Esophagus muscularis mucosa (tissue), 4 donors: ENCODE measurements at regions not wholly inside any gene's neighbourhood (a gene's known extent, or its start where the extent isn't known, plus 50 kb on each side); places are given as distances from the start of the nearest gene placed in this dataset.

Source experiments
- DNase-seq: peaks from one replicate; pipeline ENCODE4 v3.0.0-alpha.2; 2017; ENCODE audit errors: extremely low spot score
- H3K27ac ChIP-seq, 4 donors: fragments of 200-600 bp; sonication (generic); replicated peaks in 1 of 4; 1 replicate in 3 of 4; 2 replicates in 1 of 4; pipeline ENCODE4 v1.5.1; 2016 to 2019; ENCODE audit warnings: mild to moderate bottlenecking in 1 of 4
- H3K27me3 ChIP-seq, 4 donors: fragments of 200-600 bp; sonication (generic); one replicate each; pipeline versions ENCODE4 v1.5.1 to v1.6.0; 2016 to 2019
- H3K36me3 ChIP-seq, 4 donors: fragments of 200-600 bp; sonication (generic); one replicate each; pipeline ENCODE4 v1.5.1; 2016 to 2019
- H3K4me1 ChIP-seq, 4 donors: fragments of 200-600 bp; sonication (generic); one replicate each; pipeline ENCODE4 v1.5.1; 2016 to 2019
- H3K4me3 ChIP-seq, 4 donors: fragments of 200-600 bp; sonication (generic); 1 replicate in 2 of 4; 2 replicates in 2 of 4; pipeline ENCODE4 v1.5.1; 2016 to 2019; ENCODE audit warnings: mild to moderate bottlenecking in 4 of 4, moderate library complexity in 1 of 4
- H3K9me3 ChIP-seq, 4 donors: fragments of 200-600 bp; sonication (generic); 1 replicate in 3 of 4; 2 replicates in 1 of 4; pipeline ENCODE4 v1.5.1; 2016 to 2019
- EP300 ChIP-seq: sonication (generic); formaldehyde crosslinking; IDR thresholded peaks from one replicate; pipeline ENCODE4 v1.6.1; 2017; ENCODE audit warnings: antibody characterized with exemption
- POLR2A ChIP-seq: fragments of 450-650 bp; IDR thresholded peaks from one replicate; pipeline ENCODE4 v1.6.1; 2017; ENCODE audit warnings: antibody characterized with exemption, moderate library complexity, mild to moderate bottlenecking, low read depth
- POLR2AphosphoS5 ChIP-seq, 2 donors: sonication (generic); formaldehyde crosslinking; IDR thresholded peaks; one replicate each; pipeline ENCODE4 v1.6.1; 2017; ENCODE audit warnings: antibody characterized with exemption in 2 of 2
- WGBS: methylation state at CpG from one replicate; pipeline ENCODE4 v1.1.5; 2018; 5-methylcytosine and 5-hydroxymethylcytosine counted together
- intact Hi-C: fragments of 100-400 bp; cut with DNase I; formaldehyde crosslinking; loops from one replicate; pipeline ENCODE4 v1.15.1; 2023
- TF ChIP-seq, protein P1 (sequence below), 3 experiments: fragments of 200-600 bp in 2 of 3; fragments of 450-650 bp in 1 of 3; sonication (generic) in 2 of 3; IDR thresholded peaks; one replicate each; pipeline ENCODE4 v1.5.1; 2017 to 2019; ENCODE audit warnings: antibody characterized with exemption in 3 of 3, mild to moderate bottlenecking in 2 of 3, moderate library complexity in 1 of 3

DNA sequence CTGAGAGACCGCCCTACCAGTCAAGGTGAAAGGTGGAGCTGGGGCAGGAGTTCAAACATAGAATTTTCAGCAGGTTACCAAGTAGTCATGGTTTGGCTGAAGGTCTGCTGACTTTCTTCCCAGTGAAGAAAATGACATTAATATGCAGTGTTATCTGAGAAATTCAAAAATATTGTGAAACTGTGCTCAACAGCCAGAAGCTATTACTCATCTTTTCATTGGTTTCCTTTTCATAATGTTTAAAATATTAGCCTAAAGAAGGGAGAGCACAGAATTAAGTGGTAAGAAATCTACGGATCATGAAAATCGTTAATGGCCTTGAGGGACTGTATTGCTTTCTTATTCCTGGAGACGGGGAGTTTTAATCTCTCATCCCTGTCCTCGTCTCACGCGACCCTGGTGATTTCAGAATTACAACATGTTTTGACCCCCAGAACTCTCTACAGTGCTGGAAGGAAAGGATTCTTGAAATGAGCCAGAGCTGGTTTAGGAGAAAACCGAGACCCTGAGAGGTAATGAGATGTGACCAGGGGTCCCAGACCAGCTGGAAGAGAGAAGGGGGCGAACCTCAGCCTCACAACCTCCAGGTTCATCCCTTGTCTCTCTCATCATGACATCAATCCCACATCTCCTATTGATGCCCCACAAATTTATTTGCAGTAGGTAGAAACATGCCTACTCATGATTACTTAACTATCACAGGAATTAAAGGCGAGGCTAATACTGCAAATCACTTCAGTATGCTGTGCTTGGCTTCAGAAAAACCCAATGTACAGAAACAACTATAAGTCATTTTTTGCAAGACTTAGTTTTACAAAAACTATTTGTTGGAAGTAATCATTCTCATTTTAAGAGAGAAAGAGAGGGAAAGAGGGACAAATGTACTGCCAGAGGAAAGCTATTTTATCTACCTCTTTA is 209.5 kb downstream of the FNDC1 start:
- 76% methylated on average over 10 of the region's 10 CpGs for WGBS
- no peak overlapping the region for H3K27ac ChIP-seq
- intact Hi-C loops, result no loop called here

DNA sequence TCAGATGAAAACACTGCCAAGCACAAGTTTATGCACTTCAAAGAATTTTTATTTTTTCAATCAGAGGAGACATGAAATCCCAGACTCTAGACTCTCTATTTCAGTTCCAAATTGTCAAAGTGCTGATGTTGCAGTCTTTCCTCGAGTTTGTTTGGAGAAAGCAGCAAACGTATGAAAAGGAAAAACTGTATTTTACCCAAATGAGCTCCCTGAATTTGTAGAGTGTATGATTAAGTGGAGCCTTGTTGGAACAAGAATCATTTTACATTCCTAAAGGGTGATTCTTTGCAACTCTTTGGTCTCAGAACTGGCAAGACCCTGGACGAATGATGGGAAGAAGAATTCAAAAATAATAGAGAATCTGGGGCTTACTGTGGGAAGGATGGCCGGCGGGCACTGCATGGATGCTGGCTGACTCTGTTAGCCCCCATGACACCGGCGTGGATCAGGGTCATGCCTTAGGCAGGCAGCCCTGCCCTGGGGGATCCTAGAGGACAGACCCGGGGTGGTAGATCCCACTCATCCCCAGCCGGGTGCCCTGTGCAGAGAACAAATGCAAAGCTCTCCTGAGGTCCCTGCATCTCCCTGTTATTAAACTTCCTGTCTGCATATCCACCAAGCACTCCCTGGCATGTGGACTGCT is 207.4 kb downstream of the FNDC1 start:
- H3K27me3 ChIP-seq, result no peaks in the 10 kb centered on the region
- no peaks in the 10 kb centered on the region for H3K36me3 ChIP-seq
- 33% methylated on average over 7 of the region's 9 CpGs for WGBS
- H3K4me1 ChIP-seq, result peaks cover 0 to 33% (median 17%) of the 10 kb centered on the region in 4 donors
- H3K4me3 ChIP-seq, result no peak overlapping the region
- TF ChIP-seq EP300, result no peak
- TF ChIP-seq POLR2AphosphoS5 (IDR thresholded peaks at IDR 0.05), result no peak
- TF ChIP-seq POLR2A, result no peak
- TF ChIP-seq, protein P1, sequence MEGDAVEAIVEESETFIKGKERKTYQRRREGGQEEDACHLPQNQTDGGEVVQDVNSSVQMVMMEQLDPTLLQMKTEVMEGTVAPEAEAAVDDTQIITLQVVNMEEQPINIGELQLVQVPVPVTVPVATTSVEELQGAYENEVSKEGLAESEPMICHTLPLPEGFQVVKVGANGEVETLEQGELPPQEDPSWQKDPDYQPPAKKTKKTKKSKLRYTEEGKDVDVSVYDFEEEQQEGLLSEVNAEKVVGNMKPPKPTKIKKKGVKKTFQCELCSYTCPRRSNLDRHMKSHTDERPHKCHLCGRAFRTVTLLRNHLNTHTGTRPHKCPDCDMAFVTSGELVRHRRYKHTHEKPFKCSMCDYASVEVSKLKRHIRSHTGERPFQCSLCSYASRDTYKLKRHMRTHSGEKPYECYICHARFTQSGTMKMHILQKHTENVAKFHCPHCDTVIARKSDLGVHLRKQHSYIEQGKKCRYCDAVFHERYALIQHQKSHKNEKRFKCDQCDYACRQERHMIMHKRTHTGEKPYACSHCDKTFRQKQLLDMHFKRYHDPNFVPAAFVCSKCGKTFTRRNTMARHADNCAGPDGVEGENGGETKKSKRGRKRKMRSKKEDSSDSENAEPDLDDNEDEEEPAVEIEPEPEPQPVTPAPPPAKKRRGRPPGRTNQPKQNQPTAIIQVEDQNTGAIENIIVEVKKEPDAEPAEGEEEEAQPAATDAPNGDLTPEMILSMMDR (IDR thresholded peaks at IDR 0.05), result no peak
- no peak for DNase-seq
- H3K9me3 ChIP-seq, result peaks cover 0 to 2% (median 0%) of the 10 kb centered on the region in 4 donors
- H3K27ac ChIP-seq, result no peak overlapping the region
- intact Hi-C loops, result no loop called here

More for the DNA sequence above, 209.5 kb downstream of the FNDC1 start:
- Histone ChIP-seq H3K4me1 (peaks cover 0 to 33% (median 17%) of the 10 kb centered on the region in 4 donors), H3K36me3 (no peaks in the 10 kb centered on the region), H3K4me3 (no peak overlapping the region), H3K27me3 (no peaks in the 10 kb centered on the region), H3K9me3 (peaks cover 0 to 2% (median 0%) of the 10 kb centered on the region in 4 donors)
- TF ChIP-seq EP300 (no peak), POLR2AphosphoS5 (IDR thresholded peaks at IDR 0.05) (no peak), POLR2A (no peak)
- TF ChIP-seq, protein P1 (IDR thresholded peaks at IDR 0.05), result no peak
- DNase-seq, result no peak

DNA sequence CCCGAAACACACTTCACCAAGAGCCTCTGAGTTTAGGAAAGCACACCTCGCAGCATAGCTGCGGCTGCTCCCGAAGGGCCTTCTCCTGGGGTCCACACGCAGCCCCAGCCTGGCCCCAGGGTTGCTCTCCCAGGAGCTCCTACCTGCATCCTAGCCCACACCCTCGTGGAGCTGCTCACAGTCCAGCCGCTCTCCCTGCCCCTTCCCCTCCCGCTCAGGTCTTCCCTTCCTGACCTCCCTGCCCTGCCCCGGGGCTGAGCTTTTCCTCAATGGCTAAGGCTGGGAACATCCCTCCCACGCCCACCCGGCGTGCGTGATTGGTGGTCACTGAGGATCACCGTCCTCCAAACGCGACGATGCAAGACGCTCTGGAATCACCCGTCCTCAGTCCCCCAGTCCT is 205.8 kb downstream of the FNDC1 start:
- no peaks in the 10 kb centered on the region for H3K36me3 ChIP-seq
- 90% methylated on average over 14 of the region's 19 CpGs for WGBS
- TF ChIP-seq, protein P1 (IDR thresholded peaks at IDR 0.05), result no peak
- TF ChIP-seq POLR2AphosphoS5 (IDR thresholded peaks at IDR 0.05), result no peak
- no peak for TF ChIP-seq POLR2A
- TF ChIP-seq EP300, result no peak
- no peaks in the 10 kb centered on the region for H3K27me3 ChIP-seq
- peaks cover 0 to 33% (median 17%) of the 10 kb centered on the region in 4 donors for H3K4me1 ChIP-seq
- no peak overlapping the region for H3K4me3 ChIP-seq
- no peak overlapping the region for H3K27ac ChIP-seq
- H3K9me3 ChIP-seq, result peaks cover 0 to 7% (median 3%) of the 10 kb centered on the region in 4 donors
- intact Hi-C loops, result no loop called here
- no peak for DNase-seq

DNA sequence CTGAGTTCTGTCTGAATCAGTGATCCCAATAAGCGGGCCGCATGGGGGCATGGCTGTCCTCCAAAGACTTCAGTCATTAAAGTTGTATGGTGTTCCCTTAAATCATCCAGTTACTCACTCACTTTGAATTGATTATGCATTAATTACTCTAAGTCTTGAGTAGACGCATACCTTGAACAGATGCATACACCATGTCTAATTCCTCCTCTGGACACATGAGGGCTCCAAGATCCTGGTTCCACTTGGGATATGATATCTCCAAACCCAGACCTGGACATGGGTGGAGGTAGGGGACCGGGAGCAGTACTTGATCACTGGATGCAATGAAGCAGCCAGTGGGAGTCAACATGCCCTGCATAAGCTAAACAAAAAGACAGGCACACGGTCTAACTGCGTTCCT is 204.5 kb downstream of the FNDC1 start:
- H3K4me1 ChIP-seq, result peaks cover 0 to 31% (median 17%) of the 10 kb centered on the region in 4 donors
- DNase-seq, result no peak
- H3K27me3 ChIP-seq, result no peaks in the 10 kb centered on the region
- 93% methylated on average over 6 of the region's 6 CpGs for WGBS
- no peak overlapping the region for H3K4me3 ChIP-seq
- intact Hi-C loops, result no loop called here
- peaks cover 0 to 20% (median 13%) of the 10 kb centered on the region in 4 donors for H3K9me3 ChIP-seq
- H3K36me3 ChIP-seq, result no peaks in the 10 kb centered on the region
- TF ChIP-seq POLR2A (no peak), EP300 (no peak), POLR2AphosphoS5 (IDR thresholded peaks at IDR 0.05) (no peak)
- TF ChIP-seq, protein P1 (IDR thresholded peaks at IDR 0.05), result no peak
- H3K27ac ChIP-seq, result no peak overlapping the region
